Uterus (tissue), 3 donors: ENCODE measurements at regions not wholly inside any gene's neighbourhood (a gene's known extent, or its start where the extent isn't known, plus 50 kb on each side); places are given as distances from the start of the nearest gene placed in this dataset.

Experiments
- DNase-seq, 2 donors: peaks; one replicate each; pipeline ENCODE4 v3.0.0-alpha.2; 2019 to 2020
- H3K27ac ChIP-seq, 2 donors: fragments of 200-600 bp; sonication (generic); 1 replicate in 1 of 2; 2 replicates in 1 of 2; pipeline ENCODE4 v1.5.1; 2016 to 2018
- H3K27me3 ChIP-seq, 2 donors: fragments of 200-600 bp; sonication (generic); one replicate each; pipeline ENCODE4 v1.5.1; 2018 to 2019; ENCODE audit warnings: control low read depth in 1 of 2
- H3K36me3 ChIP-seq, 2 donors: fragments of 200-600 bp; sonication (generic); one replicate each; pipeline ENCODE4 v1.5.1; 2019; ENCODE audit warnings: control low read depth in 1 of 2
- H3K4me1 ChIP-seq, 2 donors: fragments of 200-600 bp; sonication (generic); one replicate each; pipeline ENCODE4 v1.5.1; 2018 to 2019; ENCODE audit warnings: control low read depth in 1 of 2
- H3K4me3 ChIP-seq, 2 donors: fragments of 200-600 bp; sonication (generic); 1 replicate in 1 of 2; 2 replicates in 1 of 2; pipeline ENCODE4 v1.5.1; 2018 to 2019; ENCODE audit warnings: mild to moderate bottlenecking in 1 of 2
- H3K9me3 ChIP-seq, 2 donors: fragments of 200-600 bp; sonication (generic); one replicate each; pipeline ENCODE4 v1.5.1; 2019; ENCODE audit warnings: control low read depth in 1 of 2
- CTCF ChIP-seq, 4 experiments: fragments of 200-600 bp in 2 of 4; fragments of 450-650 bp in 2 of 4; sonication (generic) in 2 of 4; IDR thresholded peaks; one replicate each; pipeline ENCODE4 v1.5.1; 2016 to 2019; ENCODE audit warnings: antibody characterized with exemption in 4 of 4, mild to moderate bottlenecking in 2 of 4, moderate library complexity in 1 of 4
- POLR2A ChIP-seq, 2 donors: fragments of 450-650 bp; IDR thresholded peaks; one replicate each; pipeline ENCODE4 v1.6.1; 2016; ENCODE audit warnings: antibody characterized with exemption in 2 of 2, mild to moderate bottlenecking in 1 of 2, moderate library complexity in 1 of 2
- intact Hi-C: fragments of 100-400 bp; cut with DNase I; formaldehyde crosslinking; loops from one replicate; pipeline ENCODE4 v1.15.1; 2023; ENCODE audit warnings: low total_unique reads
- donor health status: DM: yes; HTN: yes; CAD: no.

GRCh38 chr4:143084566-143084965, 100.2 kb upstream of the USP38 start:
- DNase-seq = no peak
- H3K27me3 ChIP-seq = no peaks in the 10 kb centered on the region
- H3K4me1 ChIP-seq = no peaks in the 10 kb centered on the region
- H3K4me3 ChIP-seq = no peak overlapping the region
- no peaks in the 10 kb centered on the region for H3K9me3 ChIP-seq
- no peak overlapping the region for H3K27ac ChIP-seq
- TF ChIP-seq POLR2A (IDR thresholded peaks at IDR 0.05) (no peak), CTCF (IDR thresholded peaks at IDR 0.05) (no peak)
- intact Hi-C loops = no loop called here
- H3K36me3 ChIP-seq = no peaks in the 10 kb centered on the region

- intact Hi-C loops = no loop called here
- H3K36me3 ChIP-seq = no peaks in the 10 kb centered on the region
- H3K27ac ChIP-seq = no peak overlapping the region
- H3K4me1 ChIP-seq = no peaks in the 10 kb centered on the region
- TF ChIP-seq POLR2A (IDR thresholded peaks at IDR 0.05) (no peak), CTCF (IDR thresholded peaks at IDR 0.05) (peak in 1 of 4 experiments; percentile 46)
- H3K4me3 ChIP-seq = no peak overlapping the region
- no peaks in the 10 kb centered on the region for H3K9me3 ChIP-seq
- no peaks in the 10 kb centered on the region for H3K27me3 ChIP-seq
- no peak for DNase-seq
These were observed 99.5 kb upstream of the USP38 start for GRCh38 chr4:143085224-143085623.

- Histone ChIP-seq H3K9me3 (no peaks in the 10 kb centered on the region), H3K27ac (no peak overlapping the region), H3K36me3 (no peaks in the 10 kb centered on the region), H3K4me3 (no peak overlapping the region), H3K4me1 (no peaks in the 10 kb centered on the region), H3K27me3 (no peaks in the 10 kb centered on the region)
- TF ChIP-seq POLR2A (IDR thresholded peaks at IDR 0.05) (no peak), CTCF (IDR thresholded peaks at IDR 0.05) (no peak)
- no peak for DNase-seq
- intact Hi-C loops = no loop called here
These were observed 99.1 kb upstream of the USP38 start for GRCh38 chr4:143085659-143086058.

- H3K36me3 ChIP-seq = no peaks in the 10 kb centered on the region
- H3K4me1 ChIP-seq = no peaks in the 10 kb centered on the region
- H3K9me3 ChIP-seq = no peaks in the 10 kb centered on the region
- intact Hi-C loops = no loop called here
- H3K27me3 ChIP-seq = no peaks in the 10 kb centered on the region
- no peak overlapping the region for H3K4me3 ChIP-seq
- no peak overlapping the region for H3K27ac ChIP-seq
- no peak for DNase-seq
- no peak for TF ChIP-seq POLR2A (IDR thresholded peaks at IDR 0.05)
- no peak for TF ChIP-seq CTCF (IDR thresholded peaks at IDR 0.05)
These were observed 95.4 kb upstream of the USP38 start for GRCh38 chr4:143089291-143089690.

- Histone ChIP-seq H3K4me1 (no peaks in the 10 kb centered on the region), H3K36me3 (no peaks in the 10 kb centered on the region), H3K27ac (no peak overlapping the region), H3K4me3 (no peak overlapping the region), H3K9me3 (no peaks in the 10 kb centered on the region), H3K27me3 (no peaks in the 10 kb centered on the region)
- intact Hi-C loops = no loop called here
- DNase-seq = no peak
- TF ChIP-seq CTCF (IDR thresholded peaks at IDR 0.05) = no peak
These were observed 94.9 kb upstream of the USP38 start for GRCh38 chr4:143089847-143090246.
